DOHH2 (cell line): ENCODE measurements at regions not wholly inside any gene's neighbourhood (a gene's known extent, or its start where the extent isn't known, plus 50 kb on each side); places are given as distances from the start of the nearest gene placed in this dataset.

Experiments used
- EZH2phosphoT487 ChIP-seq: fragments of 200-600 bp; sonication (generic); IDR thresholded peaks from 2 replicates; pipeline ENCODE4 v1.6.1; 2017; ENCODE audit warnings: borderline replicate concordance, mild to moderate bottlenecking, antibody characterized with exemption, low read length, moderate library complexity, mixed read lengths
- TF ChIP-seq, protein P1 (sequence below): fragments of 200-600 bp; sonication (generic); IDR thresholded peaks from one replicate; pipeline ENCODE4 v1.5.1; 2014; ENCODE audit warnings: antibody characterized with exemption, mild to moderate bottlenecking, low read depth, low read length; ENCODE audit not compliant: poor library complexity, severe bottlenecking

- TF ChIP-seq, protein P1, sequence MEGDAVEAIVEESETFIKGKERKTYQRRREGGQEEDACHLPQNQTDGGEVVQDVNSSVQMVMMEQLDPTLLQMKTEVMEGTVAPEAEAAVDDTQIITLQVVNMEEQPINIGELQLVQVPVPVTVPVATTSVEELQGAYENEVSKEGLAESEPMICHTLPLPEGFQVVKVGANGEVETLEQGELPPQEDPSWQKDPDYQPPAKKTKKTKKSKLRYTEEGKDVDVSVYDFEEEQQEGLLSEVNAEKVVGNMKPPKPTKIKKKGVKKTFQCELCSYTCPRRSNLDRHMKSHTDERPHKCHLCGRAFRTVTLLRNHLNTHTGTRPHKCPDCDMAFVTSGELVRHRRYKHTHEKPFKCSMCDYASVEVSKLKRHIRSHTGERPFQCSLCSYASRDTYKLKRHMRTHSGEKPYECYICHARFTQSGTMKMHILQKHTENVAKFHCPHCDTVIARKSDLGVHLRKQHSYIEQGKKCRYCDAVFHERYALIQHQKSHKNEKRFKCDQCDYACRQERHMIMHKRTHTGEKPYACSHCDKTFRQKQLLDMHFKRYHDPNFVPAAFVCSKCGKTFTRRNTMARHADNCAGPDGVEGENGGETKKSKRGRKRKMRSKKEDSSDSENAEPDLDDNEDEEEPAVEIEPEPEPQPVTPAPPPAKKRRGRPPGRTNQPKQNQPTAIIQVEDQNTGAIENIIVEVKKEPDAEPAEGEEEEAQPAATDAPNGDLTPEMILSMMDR = no peak
- no peak for TF ChIP-seq EZH2phosphoT487
These were observed 188.4 kb upstream of the PHACTR1 start for GRCh38 chr6:12528136-12528535.
